Cardiac septum (tissue), 1 donor: ENCODE measurements at regions not wholly inside any gene's neighbourhood (a gene's known extent, or its start where the extent isn't known, plus 50 kb on each side); places are given as distances from the start of the nearest gene placed in this dataset.

Source experiments
- DNase-seq: peaks from one replicate; pipeline ENCODE4 v3.0.0-alpha.2; 2020; ENCODE audit warnings: low spot score
- intact Hi-C: fragments of 100-400 bp; cut with DNase I; formaldehyde crosslinking; loops from one replicate; pipeline ENCODE4 v1.14.0; 2022
- donor health status: DM: no; HTN: no; CAD: no.

- no peak for DNase-seq
- intact Hi-C loops: loop anchor here (5.0 to 10.0 kb wide), 2 partner anchors 38 to 305 kb away; no protein-coding TSS in a partner anchor
These were observed 115.3 kb downstream of the FAT4 start for GRCh38 chr4:125430086-125430485.

DNA sequence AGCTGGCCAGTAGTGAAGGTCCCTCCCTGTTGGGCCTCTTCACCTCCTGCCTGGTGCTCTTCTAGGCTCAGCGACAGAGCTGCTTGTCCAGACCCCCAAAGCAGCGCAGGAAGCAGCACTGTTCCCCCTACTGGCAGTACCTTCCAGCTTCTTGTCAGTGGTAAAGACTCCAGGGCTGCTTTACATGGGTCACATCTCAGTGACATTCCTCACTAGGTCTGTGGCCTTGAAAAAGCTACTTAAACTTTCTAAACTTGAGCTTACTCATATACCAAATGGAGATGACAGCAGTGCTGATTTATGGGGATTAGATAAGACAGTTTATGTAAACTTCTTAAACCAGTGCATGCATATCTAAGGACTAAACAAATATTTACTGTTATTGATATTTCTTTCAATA is 117.3 kb downstream of the FAT4 start:
- intact Hi-C loops: loop anchor here (5.0 to 10.0 kb wide), 2 partner anchors 40 to 303 kb away; no protein-coding TSS in a partner anchor
- DNase-seq: no peak

DNA sequence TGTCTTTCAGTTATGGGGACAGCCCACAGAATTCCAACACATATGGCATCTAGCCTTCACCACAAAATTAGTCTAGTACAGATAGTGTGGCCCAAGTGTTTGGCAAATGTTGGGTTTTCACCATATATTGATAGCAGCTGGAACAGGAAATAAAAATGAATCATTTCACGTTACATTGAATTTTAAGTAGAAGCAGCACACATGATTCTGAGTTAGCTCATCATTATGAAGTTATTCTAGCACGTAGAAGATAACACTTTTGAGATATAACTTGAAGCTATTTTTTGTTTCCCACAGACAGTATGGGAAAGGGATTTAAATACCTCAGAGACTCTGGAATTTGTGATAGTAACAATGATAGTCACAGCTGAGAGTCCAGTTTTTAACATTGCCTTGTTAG is 118.7 kb downstream of the FAT4 start:
- intact Hi-C loops: loop anchor here (1.0 to 10.0 kb wide), 3 partner anchors 41 to 301 kb away; no protein-coding TSS in a partner anchor
- DNase-seq: no peak

DNA sequence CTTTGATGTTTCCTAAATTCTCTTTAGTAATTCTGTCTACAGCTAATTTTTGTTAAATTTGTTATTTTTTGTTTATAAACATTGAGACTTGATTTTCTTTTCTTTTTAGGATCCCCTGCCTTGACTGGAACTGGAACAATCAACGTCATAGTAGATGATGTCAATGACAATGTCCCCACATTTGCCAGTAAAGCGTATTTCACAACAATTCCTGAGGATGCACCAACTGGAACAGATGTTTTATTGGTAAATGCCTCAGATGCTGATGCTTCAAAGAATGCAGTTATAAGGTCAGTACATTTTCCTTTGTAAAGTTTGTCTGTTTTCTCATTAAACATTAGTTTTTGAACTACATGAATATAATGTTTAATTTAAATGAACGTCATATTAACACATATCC is 119.4 kb downstream of the FAT4 start:
- DNase-seq: no peak
- intact Hi-C loops: loop anchor here (5.0 to 10.0 kb wide), 2 partner anchors 42 to 301 kb away; no protein-coding TSS in a partner anchor

DNA sequence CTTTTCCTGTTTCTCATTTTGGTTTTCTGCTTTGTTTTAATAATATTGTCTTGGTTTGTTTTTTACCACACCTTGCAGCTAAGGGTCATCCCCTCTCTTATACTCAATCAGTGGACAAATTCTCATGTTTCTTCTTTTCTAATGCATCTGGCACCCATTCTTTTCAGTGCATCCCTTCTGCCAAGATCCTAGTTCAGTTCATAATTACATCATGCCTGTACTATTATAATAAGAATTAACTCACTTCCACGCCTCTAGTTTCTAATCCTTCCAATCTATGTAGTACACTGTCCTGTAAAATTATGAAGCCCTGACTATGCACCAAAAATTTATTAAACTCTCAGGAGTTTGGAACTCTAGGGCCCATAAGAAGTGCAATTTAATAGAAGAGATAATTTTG is 126.1 kb downstream of the FAT4 start:
- no peak for DNase-seq
- intact Hi-C loops: no loop called here

GRCh38 chr4:125444166-125444565 is 129.4 kb downstream of the FAT4 start:
- intact Hi-C loops: no loop called here
- no peak for DNase-seq

DNA sequence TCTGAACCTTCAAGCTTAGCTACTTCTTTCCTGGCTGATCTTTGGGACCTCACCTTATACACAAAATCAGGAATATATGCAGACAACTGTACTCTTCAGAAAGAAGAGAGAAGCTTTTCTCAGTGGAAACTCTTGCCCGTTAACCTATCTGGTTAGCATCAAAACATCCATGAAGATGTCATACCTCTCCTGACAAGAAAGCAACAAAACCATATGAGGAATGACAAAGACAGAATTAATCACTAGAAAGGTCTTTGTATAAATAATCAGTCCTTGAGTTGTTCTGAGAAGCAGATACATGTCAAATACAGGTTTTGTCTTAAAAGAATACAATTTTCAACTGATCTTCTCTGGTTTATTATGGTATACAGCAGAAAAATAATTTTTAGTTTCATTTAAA is 130.8 kb downstream of the FAT4 start:
- DNase-seq: no peak
- intact Hi-C loops: no loop called here

DNA sequence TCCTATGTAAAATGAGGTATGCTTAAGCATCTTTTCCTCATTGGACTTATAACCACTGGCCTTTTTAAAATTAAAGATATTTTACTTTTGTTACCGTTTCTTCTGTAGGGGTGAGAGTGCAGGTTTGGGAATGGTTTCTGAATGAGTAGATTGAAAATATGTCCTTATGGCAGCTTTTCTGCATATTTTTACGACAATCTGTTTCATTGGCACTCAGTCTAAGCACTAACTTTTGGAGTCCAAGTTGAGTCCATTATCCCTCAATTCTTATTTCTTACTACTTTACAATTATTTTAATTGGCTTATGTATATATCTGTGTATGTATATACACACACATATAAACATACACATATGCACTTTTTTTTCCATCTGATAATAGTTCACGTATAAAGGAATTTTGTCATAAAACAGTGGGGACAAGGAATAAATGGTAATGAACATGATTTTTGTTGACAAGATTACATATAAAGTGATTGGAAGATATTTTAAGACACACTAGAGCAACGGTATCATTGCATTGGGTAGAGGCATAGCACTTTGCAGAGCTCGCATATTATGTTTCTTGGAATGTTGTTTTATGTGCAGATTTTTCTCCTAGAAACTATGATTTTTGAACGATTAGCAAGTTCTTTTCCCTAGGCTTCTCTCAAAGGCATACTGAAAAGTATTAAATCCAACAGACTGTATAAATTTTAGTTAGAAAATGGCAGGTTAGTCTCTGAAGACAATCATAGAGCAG is 133.0 kb downstream of the FAT4 start:
- no peak for DNase-seq
- intact Hi-C loops: no loop called here

DNA sequence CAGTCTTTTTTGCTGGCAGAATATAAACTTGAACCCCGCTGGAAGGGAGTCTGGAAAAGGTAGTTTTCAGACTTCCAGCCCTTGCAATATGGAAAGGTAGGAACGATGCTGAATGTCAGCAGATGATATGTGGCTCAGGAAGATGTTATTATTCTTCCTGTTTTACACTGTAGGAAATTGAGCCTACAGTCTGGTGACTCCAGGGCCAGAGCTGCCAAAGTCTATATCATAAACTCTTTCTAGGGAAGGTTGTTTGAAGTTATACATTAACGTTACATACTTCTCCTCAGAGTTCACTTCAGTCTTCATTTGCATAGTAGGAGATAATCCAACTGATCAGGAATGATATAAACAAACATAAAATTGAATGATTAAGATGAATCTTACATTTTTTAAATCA is 141.3 kb downstream of the FAT4 start:
- DNase-seq: no peak
- intact Hi-C loops: no loop called here

DNA sequence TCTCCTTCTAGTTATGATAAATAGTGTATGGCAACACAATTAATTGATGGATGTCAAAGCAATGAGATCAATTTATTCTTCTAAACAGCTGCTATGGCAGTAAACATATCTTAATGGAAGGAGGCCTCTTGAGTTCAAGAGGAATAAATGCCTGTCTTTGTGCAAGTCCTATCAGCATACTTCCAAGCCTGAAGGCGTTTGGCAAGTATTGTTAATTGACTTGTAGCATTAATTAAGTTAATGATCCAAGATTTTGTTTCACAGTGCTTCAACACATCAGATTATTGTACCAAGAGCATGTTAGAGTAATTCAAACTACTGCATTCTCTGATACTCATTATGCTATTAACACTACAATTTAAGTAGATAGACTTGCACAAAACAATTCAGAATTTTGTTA is 144.8 kb downstream of the FAT4 start:
- intact Hi-C loops: no loop called here
- DNase-seq: no peak

DNA sequence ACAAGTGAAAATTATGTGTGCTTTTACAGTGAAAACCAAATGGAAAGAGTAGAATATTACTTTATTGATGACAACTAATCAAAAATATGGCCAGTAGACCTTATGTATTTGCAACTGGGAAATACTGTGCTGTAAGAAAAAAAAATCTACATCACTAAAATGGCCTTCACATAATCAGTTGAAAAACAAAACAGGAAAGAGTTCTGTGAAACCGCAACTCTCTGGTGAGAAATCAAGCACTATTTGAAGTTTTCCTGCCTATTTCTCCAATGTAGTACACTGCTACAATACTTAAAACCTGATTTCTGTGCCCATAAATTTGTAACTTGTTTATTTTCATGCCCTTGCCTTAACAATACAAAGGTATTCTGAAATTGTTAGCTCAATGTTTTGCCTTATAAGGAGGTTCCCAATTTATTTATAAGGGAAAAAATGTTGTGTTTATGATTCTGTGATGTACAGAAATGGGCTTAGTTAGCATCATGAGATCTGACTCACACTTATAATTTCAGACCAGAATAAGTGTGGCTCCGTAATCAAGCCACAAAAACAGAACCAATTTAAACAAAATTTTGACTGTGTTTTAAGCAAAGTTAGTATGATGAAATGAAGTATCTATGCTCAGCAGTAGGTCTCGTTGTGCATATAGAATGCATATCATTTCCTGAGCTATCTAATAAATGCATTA is 147.1 kb downstream of the FAT4 start:
- DNase-seq: no peak
- intact Hi-C loops: no loop called here

DNA sequence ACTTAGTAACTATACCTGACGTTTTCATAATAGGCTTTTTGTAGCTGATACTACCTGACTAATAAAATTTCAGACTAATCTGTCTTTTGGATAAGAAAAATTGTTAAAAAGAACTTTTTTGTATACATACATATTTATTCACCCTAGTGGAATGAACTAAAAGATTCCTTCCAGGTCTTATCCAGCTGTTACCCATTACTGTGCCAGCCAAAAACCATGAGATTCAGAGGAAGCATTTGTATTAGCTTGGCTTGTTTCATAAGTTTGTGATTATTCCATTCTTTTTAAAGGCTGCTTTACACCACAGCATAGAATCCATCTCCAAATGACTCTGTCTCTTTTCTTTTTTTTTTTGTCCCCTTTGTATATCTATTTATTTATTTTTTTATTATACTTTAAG is 149.4 kb downstream of the FAT4 start:
- no peak for DNase-seq
- intact Hi-C loops: no loop called here

GRCh38 chr4:125481334-125482045 is 166.7 kb downstream of the FAT4 start:
- DNase-seq: no peak
- intact Hi-C loops: no loop called here

- intact Hi-C loops: no loop called here
- DNase-seq: no peak
These were observed 168.1 kb downstream of the FAT4 start for GRCh38 chr4:125482822-125483221.

- intact Hi-C loops: no loop called here
- DNase-seq: no peak
These were observed 168.5 kb downstream of the FAT4 start for GRCh38 chr4:125483278-125483677.

DNA sequence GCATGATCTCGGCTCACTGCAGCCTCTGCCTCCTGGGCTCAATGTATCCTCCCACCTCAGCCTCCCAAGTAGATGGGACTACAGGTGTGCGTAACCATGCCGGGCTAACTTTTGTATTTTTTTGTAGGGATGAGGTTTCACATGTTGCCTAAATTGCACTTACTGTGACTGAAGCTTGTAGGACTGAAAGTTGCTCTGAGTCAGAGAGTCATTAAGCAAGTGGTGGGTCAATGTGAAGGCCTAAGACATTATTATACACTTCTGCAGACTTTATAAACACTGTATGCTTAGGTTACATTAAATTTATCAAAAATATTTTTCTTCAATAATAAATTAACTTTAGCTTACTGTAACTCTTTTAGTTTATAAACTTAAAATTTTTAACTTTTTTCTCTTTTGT is 170.2 kb downstream of the FAT4 start:
- DNase-seq: no peak
- intact Hi-C loops: no loop called here

DNA sequence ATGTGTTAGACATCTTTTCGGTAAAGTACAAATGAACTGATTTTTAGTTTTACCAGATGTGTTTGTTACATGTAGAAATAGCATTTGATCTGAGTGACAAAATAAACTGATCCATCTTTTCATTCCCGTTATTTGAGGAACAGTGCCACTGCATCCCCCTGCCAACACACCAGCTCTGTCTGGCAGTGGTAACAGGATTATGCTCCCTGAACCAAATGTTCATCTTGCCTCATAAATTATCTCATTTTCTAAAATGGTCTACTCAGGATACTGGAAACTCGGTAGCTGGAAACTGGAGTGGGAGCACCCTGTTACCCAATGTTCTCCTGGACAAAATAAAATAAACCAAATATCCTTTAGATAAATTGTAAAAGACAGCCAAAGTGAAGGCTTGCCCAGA is 171.6 kb downstream of the FAT4 start:
- no peak for DNase-seq
- intact Hi-C loops: no loop called here

DNA sequence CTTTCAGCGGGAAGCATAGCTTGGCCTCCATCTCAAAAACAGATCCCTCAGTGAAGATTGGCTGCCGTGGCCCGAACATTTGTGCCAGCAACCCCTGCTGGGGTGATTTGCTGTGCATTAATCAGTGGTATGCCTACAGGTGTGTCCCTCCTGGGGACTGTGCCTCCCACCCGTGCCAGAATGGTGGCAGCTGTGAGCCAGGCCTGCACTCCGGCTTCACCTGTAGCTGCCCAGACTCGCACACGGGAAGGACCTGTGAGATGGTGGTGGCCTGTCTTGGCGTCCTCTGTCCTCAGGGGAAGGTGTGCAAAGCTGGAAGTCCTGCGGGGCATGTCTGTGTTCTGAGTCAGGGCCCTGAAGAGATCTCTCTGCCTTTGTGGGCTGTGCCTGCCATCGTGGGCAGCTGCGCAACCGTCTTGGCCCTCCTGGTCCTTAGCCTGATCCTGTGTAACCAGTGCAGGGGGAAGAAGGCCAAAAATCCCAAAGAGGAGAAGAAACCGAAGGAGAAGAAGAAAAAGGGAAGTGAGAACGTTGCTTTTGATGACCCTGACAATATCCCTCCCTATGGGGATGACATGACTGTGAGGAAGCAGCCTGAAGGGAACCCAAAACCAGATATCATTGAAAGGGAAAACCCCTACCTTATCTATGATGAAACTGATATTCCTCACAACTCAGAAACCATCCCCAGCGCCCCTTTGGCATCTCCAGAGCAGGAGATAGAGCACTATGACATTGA is 175.4 kb downstream of the FAT4 start:
- no peak for DNase-seq
- intact Hi-C loops: no loop called here

- no peak for DNase-seq
- intact Hi-C loops: no loop called here
These were observed 178.2 kb downstream of the FAT4 start for GRCh38 chr4:125492957-125493356.

DNA sequence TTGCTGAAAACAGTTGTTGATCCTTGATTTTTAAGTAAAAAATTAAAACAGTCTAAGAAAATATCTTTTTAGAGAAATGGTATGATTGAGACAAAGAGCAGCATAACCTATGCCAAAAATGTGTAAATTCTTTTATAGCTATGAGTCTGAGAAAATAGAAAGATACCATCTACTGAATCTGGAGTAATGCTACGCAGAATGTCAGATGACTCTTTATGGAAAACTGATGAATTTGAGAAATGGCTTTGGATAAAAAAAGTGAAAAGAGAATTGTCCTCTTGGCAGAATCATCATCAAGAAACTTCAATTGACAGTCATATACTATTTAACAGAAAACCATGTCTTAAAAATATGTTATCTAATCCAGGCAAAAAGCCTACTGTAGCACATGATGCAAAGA is 183.1 kb downstream of the FAT4 start:
- no peak for DNase-seq
- intact Hi-C loops: no loop called here
